ENCODE measurements at regions not wholly inside any gene's neighbourhood (a gene's known extent, or its start where the extent isn't known, plus 50 kb on each side); places are given as distances from the start of the nearest gene placed in this dataset.

DNA sequence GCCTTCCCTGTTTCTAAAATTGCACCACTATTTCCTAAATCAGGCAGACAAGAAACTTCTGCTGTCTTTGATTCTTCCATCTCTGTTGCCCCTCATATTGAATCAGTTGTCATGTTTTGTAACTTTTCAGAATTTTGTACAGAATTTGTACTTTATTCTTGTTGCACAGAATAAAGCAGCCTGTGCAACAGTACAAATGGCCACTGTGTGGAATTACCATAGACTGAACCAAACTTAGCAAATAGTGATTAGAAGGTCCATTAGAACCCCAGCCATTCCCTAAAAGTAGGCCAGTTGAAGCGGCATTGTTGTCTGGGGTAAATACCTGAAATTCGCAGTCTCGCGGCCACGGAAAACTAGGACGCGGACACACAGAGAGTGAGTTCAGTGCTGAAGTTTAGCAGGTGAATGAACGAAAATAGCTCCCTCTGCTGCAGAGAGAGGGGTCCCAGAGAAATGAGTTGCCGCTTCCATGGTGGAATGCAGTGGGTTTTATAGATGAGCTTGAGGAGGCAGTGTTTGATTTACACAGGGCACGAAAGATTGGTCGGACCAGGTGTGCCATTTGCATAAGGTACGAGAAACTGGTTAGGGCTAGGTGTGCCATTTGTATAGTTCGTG is 71.8 kb downstream of the C4orf33 start:
- no peak for DNase-seq

GRCh38 chr4:129172181-129172580 is 76.2 kb downstream of the C4orf33 start:
- no peak for DNase-seq

DNA sequence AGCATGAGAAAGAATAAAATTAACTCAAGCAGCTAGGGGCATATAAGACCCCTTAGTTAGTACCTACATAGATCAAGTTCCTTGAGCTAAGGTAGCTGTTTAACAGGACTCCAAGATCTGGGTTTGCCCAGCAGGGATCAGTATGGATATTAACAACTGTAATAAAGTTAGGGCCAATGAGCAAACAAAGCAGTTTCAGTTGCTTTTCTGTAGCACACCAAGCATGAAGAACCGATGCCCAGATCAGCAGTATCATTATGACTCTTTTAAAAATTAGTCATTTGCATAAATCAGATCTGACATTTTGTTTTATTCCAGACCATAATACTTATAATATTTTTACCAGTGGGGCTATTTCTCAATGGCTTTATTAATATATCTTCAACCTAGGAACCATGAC is 80.9 kb downstream of the C4orf33 start:
- DNase-seq: no peak

- DNase-seq: no peak
Observed at GRCh38 chr4:129179276-129179675, 83.3 kb downstream of the C4orf33 start.

GRCh38 chr4:129189630-129190029 is 93.7 kb downstream of the C4orf33 start:
- no peak for DNase-seq

- DNase-seq: no peak
Observed at GRCh38 chr4:129193357-129194100, 97.6 kb downstream of the C4orf33 start.

- no peak for DNase-seq
Observed at GRCh38 chr4:129208481-129208880, 112.5 kb downstream of the C4orf33 start.

GRCh38 chr4:129213692-129214091 is 117.7 kb downstream of the C4orf33 start:
- no peak for DNase-seq

DNA sequence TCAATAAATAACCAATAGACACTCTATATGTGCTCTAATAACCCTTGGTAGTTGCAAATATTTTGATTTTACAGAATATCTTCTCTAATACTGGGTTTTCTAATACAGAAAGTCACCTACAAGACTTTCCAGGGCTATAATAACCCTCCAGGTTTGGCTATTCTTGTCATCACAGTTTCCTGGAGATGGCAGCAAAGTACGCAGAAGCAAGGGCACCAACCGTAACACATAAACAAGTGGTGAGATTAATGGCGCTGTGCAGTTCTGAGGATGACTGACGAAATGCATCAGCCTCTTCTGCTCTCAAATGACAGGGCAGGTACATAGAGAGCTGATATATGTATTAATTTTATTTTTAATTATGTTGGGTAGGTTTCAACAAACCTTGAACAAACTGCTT is 122.4 kb downstream of the C4orf33 start:
- DNase-seq: no peak

GRCh38 chr4:129218897-129219296 is 122.9 kb downstream of the C4orf33 start:
- DNase-seq: no peak

- DNase-seq: no peak
Observed at GRCh38 chr4:129220254-129220653, 124.3 kb downstream of the C4orf33 start.

DNA sequence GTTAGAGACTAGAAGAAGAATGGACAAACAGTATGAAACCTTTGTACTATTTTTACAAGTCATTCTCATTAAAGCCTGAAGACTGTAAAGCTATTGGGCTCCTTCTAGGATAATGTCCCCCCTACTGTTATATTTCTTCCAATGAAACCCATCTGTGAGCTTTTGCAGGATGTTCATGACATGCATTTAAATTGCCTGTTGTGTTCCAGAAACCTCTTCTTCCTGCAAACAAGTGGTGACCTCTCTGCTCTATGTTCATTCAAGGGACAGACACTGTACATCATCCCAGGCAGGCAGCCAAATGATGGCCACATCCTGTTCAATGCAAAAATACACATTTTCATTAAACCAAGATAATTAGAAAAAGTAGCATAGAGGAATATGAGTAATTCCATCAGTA is 128.0 kb downstream of the C4orf33 start:
- no peak for DNase-seq

- DNase-seq: no peak
Observed at GRCh38 chr4:129230846-129231245, 134.9 kb downstream of the C4orf33 start.

- DNase-seq: no peak
Observed at GRCh38 chr4:129231945-129232588, 136.1 kb downstream of the C4orf33 start.

DNA sequence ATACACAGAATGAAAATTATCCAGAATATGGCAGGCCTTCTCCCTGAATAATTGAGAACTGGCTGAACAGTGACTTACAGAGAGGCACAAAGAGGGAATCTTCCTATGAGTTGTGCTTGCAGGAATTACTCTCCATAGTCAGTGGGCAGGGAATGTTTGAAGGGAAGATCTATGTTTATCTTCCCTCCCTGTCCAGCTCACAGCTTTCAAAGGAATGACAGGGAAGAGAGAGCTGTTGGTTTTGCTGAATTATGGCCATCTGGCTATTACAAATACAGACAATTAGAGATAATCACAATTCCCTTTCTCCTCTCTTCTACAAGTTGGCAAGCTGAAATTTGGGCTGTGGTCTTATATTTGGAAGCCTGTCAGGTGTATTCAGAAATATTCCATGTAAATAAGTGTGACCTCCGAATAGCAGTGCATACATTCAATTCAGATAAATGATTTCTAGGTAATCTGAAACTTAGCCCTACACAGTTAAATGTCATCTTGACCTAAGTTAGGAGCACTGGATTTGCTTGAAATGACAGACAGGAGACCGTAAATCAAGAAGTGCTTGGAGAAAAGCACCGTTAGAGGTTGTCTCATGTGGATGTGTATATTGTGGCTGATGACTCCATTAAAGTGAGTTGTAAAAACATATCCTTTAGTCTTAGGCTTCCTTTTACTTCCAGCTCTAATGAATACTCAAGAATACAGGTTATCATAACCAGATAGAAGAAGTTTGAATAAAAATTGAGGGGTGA is 136.8 kb downstream of the C4orf33 start:
- no peak for DNase-seq

GRCh38 chr4:129233691-129234090 is 137.7 kb downstream of the C4orf33 start:
- no peak for DNase-seq

DNA sequence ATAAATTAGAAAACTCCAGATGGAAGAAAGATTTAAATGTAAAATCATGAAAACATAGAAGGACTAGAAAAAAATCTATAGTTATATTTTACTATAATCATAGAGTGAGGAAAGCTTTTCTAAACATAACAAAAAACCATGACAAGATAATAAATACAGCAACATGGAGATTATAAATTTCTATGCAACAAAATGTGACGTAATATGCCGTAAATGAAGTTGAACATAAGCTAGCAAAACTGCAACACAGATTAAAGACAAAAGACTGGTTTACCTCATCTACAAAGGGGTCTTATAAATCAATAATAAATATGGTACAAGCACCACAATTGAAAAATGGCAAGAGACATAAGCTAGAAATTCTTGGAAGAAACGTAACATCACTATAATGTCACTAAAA is 140.4 kb downstream of the C4orf33 start:
- no peak for DNase-seq

DNA sequence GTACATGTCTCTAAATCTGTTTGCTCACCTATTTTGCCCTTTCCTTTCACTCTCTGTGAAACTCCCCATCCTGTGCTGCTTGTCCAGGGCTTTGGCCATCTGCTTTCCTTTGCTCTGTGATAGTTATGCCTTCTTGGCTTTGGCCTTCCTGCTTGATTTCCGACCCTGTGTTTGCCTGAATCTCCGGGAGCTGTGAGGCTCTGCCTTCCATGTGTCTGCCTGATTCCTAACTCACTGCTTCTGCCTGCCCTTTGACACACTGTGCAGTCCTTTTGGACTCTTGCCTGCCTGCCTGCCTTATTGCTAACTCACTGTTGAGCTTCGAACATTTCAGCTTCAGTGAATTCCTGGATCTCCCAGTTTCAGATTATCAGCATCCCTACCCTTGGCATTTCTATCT is 143.1 kb downstream of the C4orf33 start:
- no peak for DNase-seq

DNA sequence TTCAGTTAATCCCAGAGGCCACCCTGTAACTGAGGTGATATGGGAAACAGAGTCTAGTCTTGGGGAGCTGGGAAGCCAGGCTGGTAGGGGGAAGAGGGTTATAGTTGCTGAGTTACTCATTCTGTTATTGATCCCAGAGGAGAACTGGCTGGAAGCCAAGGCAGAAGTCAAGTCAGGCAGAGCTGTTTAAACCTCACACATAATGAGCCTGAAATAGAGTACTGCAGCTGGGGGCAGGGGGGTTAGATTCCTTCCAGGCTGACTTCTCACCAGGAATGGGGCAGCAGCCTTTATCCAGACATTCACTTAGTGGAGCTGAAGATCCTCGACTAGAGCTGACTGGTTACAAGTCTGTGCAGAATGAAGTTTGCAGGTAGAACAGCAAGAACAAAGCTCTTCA is 144.9 kb downstream of the C4orf33 start:
- DNase-seq: no peak

GRCh38 chr4:129246145-129246544 is 150.2 kb downstream of the C4orf33 start:
- DNase-seq: no peak

- no peak for DNase-seq
Observed at GRCh38 chr4:129246910-129247461, 151.0 kb downstream of the C4orf33 start.

DNA sequence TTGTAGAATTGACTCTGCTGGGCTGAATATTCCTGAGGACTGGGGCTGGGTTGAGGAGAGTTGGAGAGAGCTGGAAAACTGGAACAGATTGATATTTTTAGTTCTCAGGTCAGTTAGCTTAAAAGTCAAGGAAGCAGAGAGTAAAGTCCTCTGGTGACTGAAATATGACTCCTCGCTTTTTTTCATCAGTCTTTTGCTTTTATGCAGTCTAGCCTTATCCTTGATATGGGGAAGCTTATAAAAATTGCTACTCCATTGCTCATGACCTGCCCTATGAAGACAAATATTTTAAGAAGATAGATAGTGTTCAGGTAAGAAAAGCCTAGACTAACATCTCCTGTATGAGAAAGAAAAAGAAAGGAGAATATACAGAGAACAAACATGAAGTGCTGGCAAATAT is 152.7 kb downstream of the C4orf33 start:
- no peak for DNase-seq

- no peak for DNase-seq
Observed at GRCh38 chr4:129254126-129254525, 158.2 kb downstream of the C4orf33 start.
